Cardiac muscle cell (in vitro differentiated cells and primary cell): ENCODE measurements at regions not wholly inside any gene's neighbourhood (a gene's known extent, or its start where the extent isn't known, plus 50 kb on each side); places are given as distances from the start of the nearest gene placed in this dataset.

Experiments
- DNase-seq, 2 donors: peaks; one replicate each; pipeline versions ENCODE4 v3.0.0 to v3.0.0-alpha.2; 2010 to 2017; ENCODE audit warnings: low read depth in 1 of 2, low spot score in 1 of 2
- H3K27ac ChIP-seq: fragments of 200-600 bp; sonication (generic); 2 replicates; pipeline ENCODE4 v1.5.1; 2016
- H3K27me3 ChIP-seq: fragments of 200-600 bp; sonication (generic); 2 replicates; pipeline ENCODE4 v1.6.0; 2016; ENCODE audit warnings: control low read depth
- H3K36me3 ChIP-seq: fragments of 200-600 bp; sonication (generic); 2 replicates; pipeline ENCODE4 v1.5.1; 2016; ENCODE audit warnings: control low read depth
- H3K4me1 ChIP-seq: fragments of 200-600 bp; sonication (generic); 2 replicates; pipeline ENCODE4 v1.8.1; 2017; ENCODE audit warnings: low read depth, mild to moderate bottlenecking, mixed run types
- H3K4me3 ChIP-seq: fragments of 200-600 bp; sonication (generic); 2 replicates; pipeline ENCODE4 v1.5.1; 2016; ENCODE audit warnings: mild to moderate bottlenecking
- H3K9me3 ChIP-seq: fragments of 200-600 bp; sonication (generic); 2 replicates; pipeline ENCODE4 v1.5.1; 2017; ENCODE audit warnings: low read depth, mild to moderate bottlenecking, control low read depth
- CTCF ChIP-seq: IDR thresholded peaks from 2 replicates; pipeline ENCODE4 v1.5.1; 2012; ENCODE audit warnings: low read depth, mild to moderate bottlenecking, low read length

- no peak overlapping the region for H3K4me3 ChIP-seq
- H3K9me3 ChIP-seq, result no peaks in the 10 kb centered on the region
- no peaks in the 10 kb centered on the region for H3K4me1 ChIP-seq
- no peak for TF ChIP-seq CTCF
- H3K27ac ChIP-seq, result no peak overlapping the region
- H3K36me3 ChIP-seq, result no peaks in the 10 kb centered on the region
- DNase-seq, result no peak
- H3K27me3 ChIP-seq, result no peaks in the 10 kb centered on the region
Measured at GRCh38 chr2:49465157-49465831, 311.0 kb upstream of the FSHR start.

GRCh38 chr2:49459314-49459993 lies 305.1 kb upstream of the FSHR start:
- Histone ChIP-seq H3K4me3 (no peak overlapping the region), H3K9me3 (no peaks in the 10 kb centered on the region), H3K36me3 (no peaks in the 10 kb centered on the region), H3K4me1 (no peaks in the 10 kb centered on the region), H3K27me3 (no peaks in the 10 kb centered on the region), H3K27ac (no peak overlapping the region)
- TF ChIP-seq CTCF, result no peak
- DNase-seq, result no peak

DNA sequence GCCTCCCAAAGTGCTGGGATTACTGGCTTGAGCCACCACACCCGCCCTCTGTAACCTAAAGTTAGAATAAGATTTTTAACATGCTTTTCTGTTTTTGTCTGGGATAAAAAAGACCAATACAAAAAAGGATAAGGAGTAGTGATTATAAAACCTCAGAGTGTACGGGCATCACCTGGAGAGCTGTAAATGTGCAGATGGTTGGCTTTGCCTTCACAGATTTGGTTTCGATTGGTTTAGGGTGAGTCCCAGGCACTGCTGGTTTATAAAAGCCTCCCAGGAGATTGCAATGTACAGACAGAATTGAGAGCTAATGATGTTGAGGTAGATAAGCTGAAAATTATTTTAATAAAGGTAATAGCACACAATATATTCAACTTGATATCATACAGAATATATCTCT lies 289.7 kb upstream of the FSHR start:
- no peak overlapping the region for H3K4me3 ChIP-seq
- H3K27me3 ChIP-seq, result no peaks in the 10 kb centered on the region
- DNase-seq, result no peak
- H3K36me3 ChIP-seq, result no peaks in the 10 kb centered on the region
- TF ChIP-seq CTCF, result no peak
- no peaks in the 10 kb centered on the region for H3K4me1 ChIP-seq
- no peak overlapping the region for H3K27ac ChIP-seq
- no peaks in the 10 kb centered on the region for H3K9me3 ChIP-seq

GRCh38 chr2:49426996-49427395 lies 272.7 kb upstream of the FSHR start:
- TF ChIP-seq CTCF, result no peak

DNA sequence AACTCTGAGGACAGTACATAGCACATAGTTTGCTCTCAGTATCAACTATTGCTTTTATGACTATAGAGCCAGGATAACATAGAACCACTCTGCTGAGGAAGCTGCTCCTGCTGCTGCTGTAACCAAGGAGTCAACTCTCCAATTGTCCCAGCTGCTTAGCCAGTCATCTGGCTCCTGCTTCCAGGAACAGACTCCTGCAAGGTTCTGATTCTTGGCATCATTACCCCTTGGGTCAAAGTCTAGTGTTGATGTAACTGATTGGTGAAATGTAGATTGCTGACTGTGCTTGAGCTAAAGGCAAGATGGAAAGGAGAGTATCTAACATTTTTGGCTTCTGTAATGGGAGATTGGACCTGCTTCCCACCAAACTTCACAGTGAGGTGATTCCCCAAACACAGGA lies 261.9 kb upstream of the FSHR start:
- Histone ChIP-seq H3K27ac (no peak overlapping the region), H3K9me3 (no peaks in the 10 kb centered on the region), H3K4me3 (no peak overlapping the region), H3K36me3 (no peaks in the 10 kb centered on the region), H3K27me3 (no peaks in the 10 kb centered on the region), H3K4me1 (no peaks in the 10 kb centered on the region)
- no peak for DNase-seq
- no peak for TF ChIP-seq CTCF

More at GRCh38 chr2:49426996-49427395, 272.7 kb upstream of the FSHR start:
- Histone ChIP-seq H3K36me3 (no peaks in the 10 kb centered on the region), H3K27me3 (no peaks in the 10 kb centered on the region), H3K4me1 (no peaks in the 10 kb centered on the region), H3K4me3 (no peak overlapping the region), H3K9me3 (no peaks in the 10 kb centered on the region), H3K27ac (no peak overlapping the region)
- no peak for DNase-seq
